Bone marrow (tissue), 2 donors: ENCODE measurements at regions not wholly inside any gene's neighbourhood (a gene's known extent, or its start where the extent isn't known, plus 50 kb on each side); places are given as distances from the start of the nearest gene placed in this dataset.
A peak's percentile ranks its signal among the peaks of the same experiment; 100 is the strongest.

Experiments used
- DNase-seq, 2 donors: peaks; one replicate each; lab custom pipeline; 2025; lab: John Stamatoyannopoulos, UW

DNA sequence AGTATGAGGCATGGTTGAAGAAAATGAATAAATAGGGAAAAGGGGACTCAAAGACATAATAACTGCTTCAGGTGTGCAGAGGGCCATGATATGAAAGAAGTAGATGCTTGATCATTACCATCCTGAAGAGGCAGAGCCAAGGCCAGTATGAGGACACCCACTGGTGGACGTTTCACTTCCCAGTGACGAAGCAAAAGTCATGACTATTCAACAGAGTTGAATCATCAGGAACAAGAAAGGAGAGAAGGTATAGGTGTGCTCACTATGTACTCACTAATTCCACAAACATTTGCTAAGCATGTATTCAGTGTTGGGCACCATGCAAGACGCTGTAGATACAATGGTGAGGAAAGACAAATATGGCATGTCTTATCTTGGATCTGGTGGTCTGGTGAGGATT, 319.2 kb upstream of the RUNX1 start:
- DNase-seq = no peak

GRCh38 chr21:35367553-35367952, 318.5 kb upstream of the RUNX1 start:
- DNase-seq = no peak

GRCh38 chr21:35366394-35367080, 317.4 kb upstream of the RUNX1 start:
- DNase-seq = no peak

DNA sequence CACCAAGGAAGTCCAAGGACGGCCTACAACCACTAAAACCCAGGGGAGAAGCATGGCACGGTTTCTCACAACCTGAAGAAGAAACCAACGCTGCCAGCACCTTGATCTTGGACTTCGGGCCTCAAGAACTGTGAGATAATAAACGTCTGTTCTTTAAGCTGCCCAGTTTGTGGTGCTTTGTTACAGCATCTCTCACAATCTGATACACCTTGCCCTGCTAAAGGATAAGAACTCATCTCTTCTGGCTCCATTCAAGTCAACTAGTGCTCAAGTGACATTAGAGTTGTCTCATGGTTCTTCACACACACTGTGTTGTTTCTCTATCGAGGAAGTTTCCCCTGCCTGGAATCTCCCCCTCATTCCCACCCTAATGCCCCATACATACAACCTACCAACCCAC, 314.4 kb upstream of the RUNX1 start:
- no peak for DNase-seq

DNA sequence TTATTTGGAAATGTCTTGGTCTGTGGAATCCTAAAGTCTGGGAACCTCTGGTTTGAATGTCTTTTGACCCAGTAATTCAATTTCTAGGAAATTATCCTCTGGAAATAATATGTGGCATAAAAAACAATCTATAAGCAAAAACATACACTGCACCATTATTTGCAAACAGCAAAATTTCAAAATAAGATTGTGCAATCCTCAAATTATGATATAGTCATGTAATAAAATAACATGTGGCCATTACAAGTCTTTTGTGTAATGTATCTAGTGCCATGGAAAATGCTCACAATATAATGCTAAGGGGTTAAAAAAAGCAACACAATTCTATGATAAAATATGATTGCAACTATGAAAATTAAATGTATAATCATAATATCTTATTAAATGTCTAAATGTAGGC, 312.9 kb upstream of the RUNX1 start:
- no peak for DNase-seq

DNA sequence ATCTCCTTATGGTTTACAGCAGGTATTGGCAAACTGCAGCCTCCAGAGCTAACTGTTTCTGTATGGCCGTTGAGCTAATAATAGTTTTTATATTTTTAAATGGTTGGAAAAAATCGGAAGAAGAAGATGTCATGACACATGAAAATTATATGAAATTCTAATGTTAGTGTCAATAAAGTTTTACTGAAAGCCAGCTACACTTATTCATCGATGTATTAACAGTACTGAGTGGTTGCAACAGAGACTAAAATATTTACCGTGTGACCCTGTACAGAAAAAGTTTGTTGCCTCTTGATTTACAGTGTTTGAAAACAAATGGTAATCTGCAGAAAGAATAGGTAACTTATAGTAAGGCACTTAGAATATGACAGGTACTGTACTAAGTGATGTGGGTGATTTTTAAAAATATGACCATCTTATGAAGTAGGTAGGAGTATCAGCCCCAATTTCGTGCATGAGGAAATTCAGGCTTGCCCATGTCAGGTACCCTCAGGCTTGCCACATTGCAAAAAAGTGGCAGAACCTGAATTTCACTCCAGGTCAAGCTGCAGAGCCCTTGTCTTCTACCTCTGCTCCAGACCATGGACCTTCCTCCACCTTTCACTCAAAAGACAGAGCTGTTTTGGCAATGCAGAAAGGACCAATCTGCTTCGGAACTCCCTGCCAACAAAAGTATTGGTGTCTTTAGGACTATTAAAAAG, 311.9 kb upstream of the RUNX1 start:
- no peak for DNase-seq

DNA sequence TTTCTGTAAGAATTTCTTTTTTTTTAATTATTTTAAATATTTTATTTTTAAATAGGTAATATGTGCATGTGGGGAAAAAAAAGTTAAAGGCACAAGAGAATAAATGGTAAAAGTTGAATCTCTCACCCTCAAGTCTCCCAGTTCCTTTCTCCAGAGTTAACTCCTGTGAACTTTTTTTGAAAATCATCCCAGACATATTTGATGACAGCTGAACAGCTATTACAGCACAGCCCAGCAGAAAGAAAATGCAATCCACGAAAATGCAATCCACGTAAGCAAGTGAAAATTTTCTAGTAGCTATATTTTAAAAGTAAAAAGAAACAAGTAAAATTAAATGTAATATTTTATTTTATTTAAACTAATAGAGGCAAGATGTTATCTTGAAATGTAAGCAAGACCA, 310.0 kb upstream of the RUNX1 start:
- no peak for DNase-seq

DNA sequence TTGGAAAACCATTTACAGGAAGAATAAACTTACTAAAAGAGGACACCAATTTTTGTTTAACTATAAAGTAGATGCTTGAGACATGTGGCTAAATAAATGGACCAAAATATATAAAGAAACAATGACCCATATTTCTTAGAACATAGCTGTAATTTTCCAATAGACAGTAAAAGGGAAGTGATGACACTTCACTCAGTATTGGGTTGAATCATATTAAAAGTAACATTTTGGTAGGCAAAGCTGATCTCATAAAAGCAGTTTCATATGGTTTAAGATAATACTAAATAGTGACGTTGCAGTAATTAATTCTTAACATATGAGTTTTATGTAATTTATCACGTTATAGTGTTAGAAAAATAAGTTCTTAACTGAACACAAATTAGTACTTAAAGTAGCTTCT, 308.9 kb upstream of the RUNX1 start:
- DNase-seq = no peak

GRCh38 chr21:35357041-35357780, 308.1 kb upstream of the RUNX1 start:
- no peak for DNase-seq

DNA sequence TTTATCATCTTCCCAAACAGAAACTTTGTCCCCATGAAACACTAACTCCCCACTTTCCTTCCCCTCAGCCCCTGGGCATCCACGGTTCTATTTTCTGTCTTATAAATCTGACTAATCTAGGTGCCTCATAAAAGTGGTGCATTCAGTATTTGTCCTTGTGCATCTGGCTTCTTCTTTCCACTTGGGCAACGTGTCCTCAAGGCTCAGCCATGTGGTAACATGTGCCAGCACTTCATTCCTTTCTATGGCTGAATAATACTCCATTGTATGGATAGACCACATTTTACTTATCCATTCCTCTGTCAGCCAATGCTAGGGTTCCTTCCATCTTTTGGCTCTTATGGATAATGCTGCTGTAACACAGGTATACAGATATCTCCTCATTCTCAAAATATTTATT, 305.0 kb upstream of the RUNX1 start:
- DNase-seq = no peak

DNA sequence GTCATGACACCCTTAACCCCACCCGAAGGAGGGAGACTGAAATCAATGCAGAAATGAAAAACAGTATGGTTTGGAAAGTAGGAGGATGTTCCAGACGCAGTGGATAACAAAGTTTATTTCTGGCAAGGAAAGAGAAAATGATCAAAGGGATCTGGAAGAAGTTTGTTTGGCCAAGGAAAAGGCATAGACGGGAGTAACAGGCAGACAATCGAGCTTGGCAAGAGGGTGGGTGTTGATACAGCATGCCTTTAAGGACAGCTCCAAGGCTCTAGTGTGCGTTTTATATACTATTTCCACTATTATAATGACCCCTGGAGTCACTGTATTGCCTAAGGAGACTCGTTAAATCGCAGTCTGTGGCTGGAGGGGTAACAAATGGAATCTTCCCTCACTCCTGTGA, 303.7 kb upstream of the RUNX1 start:
- DNase-seq = no peak

GRCh38 chr21:35352066-35352770, 303.1 kb upstream of the RUNX1 start:
- DNase-seq = no peak

- DNase-seq = no peak
These were observed 302.3 kb upstream of the RUNX1 start for GRCh38 chr21:35351434-35351833.

- DNase-seq = no peak
These were observed 301.9 kb upstream of the RUNX1 start for GRCh38 chr21:35350965-35351364.

- no peak for DNase-seq
These were observed 300.4 kb upstream of the RUNX1 start for GRCh38 chr21:35349376-35350080.

GRCh38 chr21:35348686-35349085, 299.6 kb upstream of the RUNX1 start:
- DNase-seq = no peak

GRCh38 chr21:35346697-35347096, 297.6 kb upstream of the RUNX1 start:
- DNase-seq = no peak

- DNase-seq = no peak
These were observed 296.9 kb upstream of the RUNX1 start for GRCh38 chr21:35345954-35346353.

GRCh38 chr21:35344582-35344981, 295.5 kb upstream of the RUNX1 start:
- DNase-seq = no peak

DNA sequence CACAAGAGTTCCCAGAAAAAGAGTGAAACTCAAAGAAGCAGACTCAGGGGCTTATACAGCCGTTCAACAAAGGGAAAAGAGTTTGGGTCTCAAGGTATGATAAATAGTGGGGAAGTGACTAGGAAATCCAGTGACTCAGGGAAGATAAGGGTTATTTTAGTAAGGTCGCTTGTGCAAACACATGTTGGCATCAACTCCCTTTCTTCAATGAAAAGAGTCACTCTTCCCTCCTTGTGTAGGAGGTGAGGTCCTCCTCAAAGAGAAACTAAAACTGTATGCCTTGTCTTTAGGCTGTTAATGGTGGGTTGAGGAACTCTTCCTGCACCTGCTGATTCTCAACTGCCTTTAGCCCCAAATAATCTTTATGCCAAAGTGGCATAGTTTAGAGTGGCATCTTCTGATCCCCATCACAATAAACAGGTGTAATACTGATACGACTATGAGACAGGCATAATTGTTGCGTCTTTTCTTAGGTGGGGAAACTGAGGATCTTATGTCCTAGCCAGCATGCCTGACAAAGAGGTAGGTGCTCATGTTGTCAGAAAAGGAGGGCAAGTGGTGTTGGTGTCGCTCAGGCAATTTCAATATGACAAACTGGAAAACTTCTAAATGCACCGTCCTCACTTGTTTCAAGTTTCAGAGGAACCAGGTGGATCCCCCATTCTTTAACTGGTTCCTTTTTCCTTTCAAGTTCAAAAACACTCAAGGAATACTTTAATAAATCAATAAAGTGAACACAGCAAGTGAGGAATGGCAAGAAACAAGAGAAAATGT, 294.1 kb upstream of the RUNX1 start:
- DNase-seq = peak in 1 of 2 donors; percentile 5

GRCh38 chr21:35342440-35342839, 293.3 kb upstream of the RUNX1 start:
- DNase-seq = peak in 1 of 2 donors; percentile 57
